ENCODE measurements at regions not wholly inside any gene's neighbourhood (a gene's known extent, or its start where the extent isn't known, plus 50 kb on each side); places are given as distances from the start of the nearest gene placed in this dataset.
A peak's percentile ranks its signal among the peaks of the same experiment; 100 is the strongest.

DNA sequence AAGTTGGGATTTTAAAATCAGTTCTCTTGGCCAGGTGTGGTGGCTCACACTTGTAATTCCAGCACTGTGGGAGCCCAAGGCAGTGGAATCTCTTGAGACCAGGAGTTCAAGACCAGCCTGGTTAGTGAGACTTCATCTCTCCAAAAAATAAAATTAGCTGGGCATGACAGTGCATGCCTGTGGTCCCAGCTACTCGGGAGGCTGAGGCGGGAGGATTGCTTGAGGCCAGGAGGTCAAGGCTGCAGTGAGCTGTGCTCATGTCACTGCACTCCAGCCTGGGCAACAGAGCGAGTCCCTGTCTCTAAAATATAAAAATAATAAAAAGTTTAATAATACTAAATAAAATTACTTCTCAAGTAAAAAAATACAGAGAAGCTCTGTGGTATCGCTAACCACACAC is 77.5 kb downstream of the FOXA2 start:
- H3K4me3 ChIP-seq = no peak overlapping the region
- no peak for TF ChIP-seq Cebpa-rat (IDR thresholded peaks at IDR 0.05)
- H4K20me1 ChIP-seq = no peaks in the 10 kb centered on the region

DNA sequence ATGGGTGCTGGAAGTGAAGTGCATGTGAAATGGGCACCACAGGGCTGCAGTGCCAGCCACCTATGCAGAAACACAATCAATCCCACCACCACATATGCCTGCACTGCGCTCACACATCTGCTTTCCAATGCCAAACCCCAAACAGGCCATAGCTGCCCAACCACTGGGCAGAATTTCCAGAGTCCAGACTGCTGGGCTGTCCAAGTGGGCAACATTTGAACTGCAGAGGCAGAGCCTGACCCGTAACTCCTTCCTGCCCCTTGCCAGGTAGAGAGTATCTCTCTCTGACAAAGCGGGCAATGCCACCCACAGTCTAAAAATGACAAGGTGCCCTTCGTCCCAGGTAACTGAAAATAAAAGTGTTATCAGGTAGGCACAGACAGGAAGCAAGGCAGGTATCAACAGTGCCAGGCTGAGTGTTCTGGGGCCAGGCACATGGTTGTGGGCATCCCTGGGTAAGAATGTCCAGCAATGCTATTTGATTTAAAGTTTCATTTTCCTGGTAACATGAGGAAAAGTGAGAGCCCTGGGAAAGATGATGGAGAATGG is 79.5 kb downstream of the FOXA2 start:
- no peak overlapping the region for H3K4me2 ChIP-seq
- no peak overlapping the region for H3K9ac ChIP-seq
- no peaks in the 10 kb centered on the region for H3K9me3 ChIP-seq (replicated peaks in 1 of 11)
- no peaks in the 10 kb centered on the region for H4K20me1 ChIP-seq
- no peak overlapping the region for H3K4me3 ChIP-seq
- no peaks in the 10 kb centered on the region for H3K36me3 ChIP-seq
- H3K27ac ChIP-seq = no peak overlapping the region
- no peaks in the 10 kb centered on the region for H3K27me3 ChIP-seq
- peaks cover 0 to 4% (median 0%) of the 10 kb centered on the region in 10 experiments; a peak in 2 of 20 replicates for H3K4me1 ChIP-seq
- no peak for TF ChIP-seq Cebpa-rat (IDR thresholded peaks at IDR 0.05)

More for the DNA sequence above, 77.5 kb downstream of the FOXA2 start:
- Histone ChIP-seq H3K4me2 (no peak overlapping the region), H3K4me1 (0 out of 20 replicates have a peak, but pooled peaks cover 0 to 4% (median 0%) of the 10 kb centered on the region in 10 experiments), H3K27ac (no peak overlapping the region), H3K36me3 (no peaks in the 10 kb centered on the region), H3K27me3 (no peaks in the 10 kb centered on the region), H3K9ac (no peak overlapping the region), H3K9me3 (replicated peaks in 1 of 11) (no peaks in the 10 kb centered on the region)

- no peak overlapping the region for H3K9ac ChIP-seq
- H3K27ac ChIP-seq = no peak overlapping the region
- TF ChIP-seq Cebpa-rat (IDR thresholded peaks at IDR 0.05) = no peak
- no peak overlapping the region for H3K4me3 ChIP-seq
- H3K4me1 ChIP-seq = peaks cover 0 to 6% (median 0%) of the 10 kb centered on the region in 10 experiments; a peak in 2 of 20 replicates
- no peaks in the 10 kb centered on the region for H4K20me1 ChIP-seq
- H3K4me2 ChIP-seq = no peak overlapping the region
- H3K27me3 ChIP-seq = no peaks in the 10 kb centered on the region
- H3K9me3 ChIP-seq (replicated peaks in 1 of 11) = peaks cover 0 to under 1% (median 0%) of the 10 kb centered on the region in 11 experiments; a peak in 1 of 22 replicates
- no peaks in the 10 kb centered on the region for H3K36me3 ChIP-seq
Observed at GRCh38 chr20:22503577-22503976, 80.8 kb downstream of the FOXA2 start.

GRCh38 chr20:22502731-22503191 is 81.6 kb downstream of the FOXA2 start:
- H3K4me2 ChIP-seq = no peak overlapping the region
- H3K36me3 ChIP-seq = no peaks in the 10 kb centered on the region
- peaks cover 0 to 6% (median 0%) of the 10 kb centered on the region in 10 experiments; a peak in 2 of 20 replicates for H3K4me1 ChIP-seq
- no peak overlapping the region for H3K27ac ChIP-seq
- no peak for TF ChIP-seq Cebpa-rat (IDR thresholded peaks at IDR 0.05)
- H3K27me3 ChIP-seq = no peaks in the 10 kb centered on the region
- peaks cover 0 to 3% (median 0%) of the 10 kb centered on the region in 11 experiments; a peak in 2 of 22 replicates for H3K9me3 ChIP-seq (replicated peaks in 1 of 11)
- H3K4me3 ChIP-seq = no peak overlapping the region
- H3K9ac ChIP-seq = no peak overlapping the region
- H4K20me1 ChIP-seq = no peaks in the 10 kb centered on the region

DNA sequence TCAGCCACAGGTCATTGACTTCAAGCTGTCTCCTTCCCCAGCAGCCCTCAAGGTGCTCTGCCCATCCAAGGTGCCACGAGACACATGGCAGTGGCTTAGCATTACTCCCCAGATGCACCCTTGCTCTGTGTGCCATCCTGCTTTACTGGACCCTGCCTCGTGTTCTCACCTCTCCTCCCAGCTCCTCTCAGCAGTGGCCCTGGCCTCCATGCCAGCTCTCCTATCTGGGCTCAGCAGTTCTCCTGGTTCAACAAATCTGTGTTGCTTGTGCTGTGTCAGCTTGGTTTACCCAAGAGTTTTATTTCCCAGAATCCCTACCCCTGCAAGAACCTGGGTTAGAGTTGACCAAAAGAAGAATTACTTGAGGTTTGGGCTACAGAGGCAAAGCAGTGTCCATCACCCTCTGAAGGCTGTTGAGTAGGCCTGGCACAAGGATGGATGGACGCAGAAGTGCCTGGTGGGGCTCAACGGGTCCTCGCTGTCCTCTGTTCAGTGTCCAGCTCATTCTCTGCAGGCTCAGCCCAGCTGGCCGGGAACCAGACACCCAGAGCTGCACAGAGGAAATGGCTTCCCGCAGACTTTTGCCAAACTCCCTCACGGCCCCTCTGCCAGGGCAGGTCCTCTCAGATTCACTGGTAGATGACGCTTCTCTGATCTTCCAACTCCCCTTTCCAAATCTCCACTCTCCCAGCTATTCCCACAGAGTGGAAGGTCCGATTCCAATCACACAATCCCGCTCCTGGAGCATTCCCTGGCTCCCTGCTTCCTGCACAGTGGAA is 82.6 kb downstream of the FOXA2 start:
- Histone ChIP-seq H3K4me1 (peaks cover 0 to 8% (median 0%) of the 10 kb centered on the region in 10 experiments; a peak in 5 of 20 replicates), H3K36me3 (no peaks in the 10 kb centered on the region), H3K4me3 (no peak overlapping the region), H3K9ac (no peak overlapping the region), H4K20me1 (no peaks in the 10 kb centered on the region), H3K27me3 (no peaks in the 10 kb centered on the region), H3K9me3 (replicated peaks in 1 of 11) (peaks cover 0 to 3% (median 0%) of the 10 kb centered on the region in 11 experiments; a peak in 2 of 22 replicates), H3K4me2 (no peak overlapping the region), H3K27ac (no peak overlapping the region)
- no peak for TF ChIP-seq Cebpa-rat (IDR thresholded peaks at IDR 0.05)

- no peak overlapping the region for H3K9ac ChIP-seq
- no peak overlapping the region for H3K27ac ChIP-seq
- H3K36me3 ChIP-seq = no peaks in the 10 kb centered on the region
- no peaks in the 10 kb centered on the region for H3K27me3 ChIP-seq
- H3K4me2 ChIP-seq = no peak overlapping the region
- TF ChIP-seq Cebpa-rat (IDR thresholded peaks at IDR 0.05) = no peak
- H3K9me3 ChIP-seq (replicated peaks in 1 of 11) = peaks cover 0 to 3% (median 0%) of the 10 kb centered on the region in 11 experiments; a peak in 2 of 22 replicates
- H4K20me1 ChIP-seq = no peaks in the 10 kb centered on the region
- H3K4me3 ChIP-seq = no peak overlapping the region
- H3K4me1 ChIP-seq = peaks cover 0 to 10% (median 0%) of the 10 kb centered on the region in 10 experiments; a peak in 5 of 20 replicates
Observed at GRCh38 chr20:22501034-22501433, 83.3 kb downstream of the FOXA2 start.

DNA sequence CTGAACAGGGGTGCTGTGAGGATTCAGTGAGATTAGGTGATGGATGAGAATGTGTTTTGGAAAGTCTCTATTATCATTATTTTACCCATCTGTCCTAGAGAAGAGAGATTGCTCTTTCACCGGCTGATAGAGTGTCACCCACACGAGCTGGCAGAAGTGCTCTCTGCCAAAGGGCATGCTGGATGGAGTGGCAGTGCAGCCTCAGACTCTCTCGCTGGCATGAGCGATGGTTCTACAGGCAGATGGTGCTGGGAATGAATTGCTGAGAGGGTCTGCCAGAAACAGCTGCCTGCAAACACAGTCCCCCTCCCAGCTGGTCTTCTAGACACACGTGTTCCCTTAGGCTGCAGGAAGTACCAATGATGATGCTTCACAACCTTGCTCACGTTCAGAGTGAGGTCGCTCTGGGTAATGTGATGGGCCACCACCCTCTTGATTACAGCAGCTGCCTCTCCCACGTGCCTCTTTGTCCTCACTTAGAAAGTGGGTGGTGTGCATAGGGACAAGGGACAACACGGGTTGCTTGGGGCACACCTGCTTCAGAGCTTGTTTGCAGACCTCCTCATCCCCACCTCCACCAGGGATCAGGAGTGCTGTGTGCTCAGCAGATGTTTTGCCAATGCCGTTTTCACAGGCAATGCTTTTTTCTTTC is 84.7 kb downstream of the FOXA2 start:
- no peak overlapping the region for H3K9ac ChIP-seq
- H3K27me3 ChIP-seq = no peaks in the 10 kb centered on the region
- no peak for TF ChIP-seq Cebpa-rat (IDR thresholded peaks at IDR 0.05)
- no peaks in the 10 kb centered on the region for H4K20me1 ChIP-seq
- peaks cover 0 to 3% (median 0%) of the 10 kb centered on the region in 11 experiments; a peak in 2 of 22 replicates for H3K9me3 ChIP-seq (replicated peaks in 1 of 11)
- no peak overlapping the region for H3K4me2 ChIP-seq
- H3K4me1 ChIP-seq = peaks cover 0 to 10% (median 0%) of the 10 kb centered on the region in 10 experiments; a peak in 5 of 20 replicates
- H3K27ac ChIP-seq = no peak overlapping the region
- no peaks in the 10 kb centered on the region for H3K36me3 ChIP-seq
- H3K4me3 ChIP-seq = no peak overlapping the region

DNA sequence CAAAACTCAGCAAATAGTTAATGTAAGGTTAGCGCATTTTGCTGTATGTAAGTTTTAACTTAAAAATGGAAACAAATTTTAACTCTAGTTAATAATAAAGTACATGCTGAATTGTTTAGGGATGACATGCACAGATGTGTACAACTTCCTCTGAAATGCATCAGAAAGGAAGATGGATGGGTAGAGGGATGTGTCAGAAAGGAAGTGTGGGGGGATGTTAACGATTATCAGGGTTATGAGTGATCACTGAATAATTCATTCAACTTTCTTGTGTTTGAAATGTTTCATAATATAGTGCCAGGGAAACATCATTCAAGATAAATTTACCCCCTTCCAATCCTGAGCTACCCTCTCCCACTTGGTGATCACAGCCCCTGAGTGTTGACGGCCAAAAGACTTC is 87.6 kb downstream of the FOXA2 start:
- Histone ChIP-seq H3K27me3 (no peaks in the 10 kb centered on the region), H3K27ac (no peak overlapping the region), H3K4me2 (peak overlapping the region in 4 of 11 experiments; percentile 6 to 38 (median 22); a peak in 5 of 22 replicates), H4K20me1 (no peaks in the 10 kb centered on the region), H3K4me1 (peaks cover 0 to 10% (median 0%) of the 10 kb centered on the region in 10 experiments; a peak in 5 of 20 replicates), H3K9ac (no peak overlapping the region), H3K4me3 (no peak overlapping the region), H3K36me3 (no peaks in the 10 kb centered on the region), H3K9me3 (replicated peaks in 1 of 11) (peaks cover 0 to 3% (median 0%) of the 10 kb centered on the region in 11 experiments; a peak in 2 of 22 replicates)
- TF ChIP-seq Cebpa-rat (IDR thresholded peaks at IDR 0.05) = no peak

DNA sequence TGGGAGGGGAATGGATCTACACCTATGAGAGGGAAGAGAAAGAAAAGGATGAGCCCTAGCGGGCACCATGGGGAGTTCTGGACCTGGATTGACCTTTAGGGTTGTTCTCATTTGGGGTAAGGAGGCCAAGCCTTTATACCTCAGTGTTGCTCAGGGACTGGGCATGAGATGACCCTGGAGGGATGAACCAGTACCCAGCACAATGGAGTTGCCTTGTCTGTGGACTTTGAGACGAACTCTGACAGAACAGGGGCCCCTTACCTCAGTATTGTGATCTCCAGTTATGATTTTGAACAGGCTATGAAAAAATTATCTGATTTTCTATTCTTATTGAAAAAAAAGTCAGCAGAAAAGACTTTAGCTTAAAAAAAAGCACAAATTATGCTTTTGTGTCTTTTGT is 88.6 kb downstream of the FOXA2 start:
- Histone ChIP-seq H3K4me3 (no peak overlapping the region), H3K9ac (no peak overlapping the region), H3K9me3 (replicated peaks in 1 of 11) (peaks cover 0 to 3% (median 0%) of the 10 kb centered on the region in 11 experiments; a peak in 2 of 22 replicates), H3K27ac (no peak overlapping the region), H3K27me3 (no peaks in the 10 kb centered on the region), H3K4me1 (peaks cover 0 to 10% (median 0%) of the 10 kb centered on the region in 10 experiments; a peak in 5 of 20 replicates), H3K4me2 (no peak overlapping the region), H3K36me3 (no peaks in the 10 kb centered on the region), H4K20me1 (no peaks in the 10 kb centered on the region)
- TF ChIP-seq Cebpa-rat (IDR thresholded peaks at IDR 0.05) = no peak

Measured in BLaER1 treated with 17β-estradiol and CSF1 and Interleukin-3, amounts not matched to agents 10 nM and 100 nM (cell line).